CD4-positive, CD25-positive, alpha-beta regulatory T cell (primary cell): ENCODE measurements at regions not wholly inside any gene's neighbourhood (a gene's known extent, or its start where the extent isn't known, plus 50 kb on each side); places are given as distances from the start of the nearest gene placed in this dataset.

Experiments
- ATAC-seq, 2 donors: fragments of 150-1000 bp; cut with Tn5 transposase; one replicate each; pipeline ENCODE4 v1.10.0; 2021; ENCODE audit warnings: low read depth in 2 of 2, moderate number of reproducible peaks in 2 of 2, moderate library complexity in 1 of 2
- DNase-seq, 3 donors: peaks; one replicate each; pipeline versions ENCODE4 v3.0.0 to v3.0.0-alpha.2; 2012 to 2022; ENCODE audit warnings: mixed read lengths in 1 of 3
- H3K27ac ChIP-seq: one replicate; pipeline ENCODE4 v1.7.0; 2013; ENCODE audit warnings: mild to moderate bottlenecking, low read length; ENCODE audit not compliant: insufficient read depth, poor library complexity, severe bottlenecking
- H3K27me3 ChIP-seq: one replicate; pipeline ENCODE4 v1.7.0; 2013; ENCODE audit warnings: low read length; ENCODE audit not compliant: control insufficient read depth, insufficient read depth
- H3K36me3 ChIP-seq: one replicate; pipeline ENCODE4 v1.7.0; 2013; ENCODE audit warnings: mild to moderate bottlenecking, low read length, moderate library complexity; ENCODE audit not compliant: control insufficient read depth, insufficient read depth
- H3K4me1 ChIP-seq: 2 replicates; pipeline ENCODE4 v1.7.0; 2013; ENCODE audit warnings: mild to moderate bottlenecking, low read length; ENCODE audit not compliant: insufficient read depth, control insufficient read depth, poor library complexity, severe bottlenecking
- H3K4me3 ChIP-seq: one replicate; pipeline ENCODE4 v1.7.0; 2013; ENCODE audit warnings: low read depth, mild to moderate bottlenecking, low read length, moderate library complexity
- H3K9me3 ChIP-seq, 2 experiments: 1 replicate in 1 of 2; 2 replicates in 1 of 2; pipeline ENCODE4 v1.7.0; 2013; ENCODE audit warnings: low read length in 2 of 2, mild to moderate bottlenecking in 1 of 2, moderate library complexity in 1 of 2; ENCODE audit not compliant: control insufficient read depth in 2 of 2
- H3K27ac Mint-ChIP-seq, 3 donors: one replicate each; pipeline ENCODE4 v1.8.0; 2020 to 2022; ENCODE audit warnings: mild to moderate bottlenecking in 3 of 3, mixed read lengths in 3 of 3, moderate library complexity in 2 of 3
- H3K27me3 Mint-ChIP-seq: one replicate; pipeline ENCODE4 v1.8.0; 2022; ENCODE audit warnings: mild to moderate bottlenecking, mixed read lengths
- H3K36me3 Mint-ChIP-seq: one replicate; pipeline ENCODE4 v1.8.0; 2020; ENCODE audit warnings: mixed read lengths
- H3K4me1 Mint-ChIP-seq, 4 donors: one replicate each; pipeline ENCODE4 v1.8.0; 2020 to 2022; ENCODE audit warnings: mixed read lengths in 4 of 4, mild to moderate bottlenecking in 1 of 4
- H3K4me3 Mint-ChIP-seq, 4 donors: one replicate each; pipeline ENCODE4 v1.8.0; 2020 to 2022; ENCODE audit warnings: mild to moderate bottlenecking in 4 of 4, mixed read lengths in 4 of 4, moderate library complexity in 3 of 4
- H3K9me3 Mint-ChIP-seq, 7 donors: one replicate each; pipeline ENCODE4 v1.8.0; 2020 to 2022; ENCODE audit warnings: mixed read lengths in 7 of 7, mild to moderate bottlenecking in 3 of 7, moderate library complexity in 2 of 7

- Mint-ChIP-seq H3K4me1 (no peaks in the 10 kb centered on the region), H3K36me3 (no peaks in the 10 kb centered on the region)
- no peak for ATAC-seq
These were observed 745.5 kb upstream of the NRSN1 start for GRCh38 chr6:23380465-23380864.

GRCh38 chr6:23388086-23388783 lies 737.8 kb upstream of the NRSN1 start:
- no peaks in the 10 kb centered on the region for H3K27me3 Mint-ChIP-seq
- Histone ChIP-seq H3K4me3 (no peak overlapping the region), H3K27ac (no peak overlapping the region), H3K9me3 (no peaks in the 10 kb centered on the region), H3K27me3 (no peaks in the 10 kb centered on the region), H3K36me3 (no peaks in the 10 kb centered on the region), H3K4me1 (no peaks in the 10 kb centered on the region)
- H3K36me3 Mint-ChIP-seq = no peaks in the 10 kb centered on the region
- H3K4me1 Mint-ChIP-seq = no peaks in the 10 kb centered on the region
- H3K9me3 Mint-ChIP-seq = peaks cover 0 to 12% (median 2%) of the 10 kb centered on the region in 7 donors
- ATAC-seq (no peak), DNase-seq (no peak)
- H3K4me3 Mint-ChIP-seq = no peak overlapping the region
- no peak overlapping the region for H3K27ac Mint-ChIP-seq

More at GRCh38 chr6:23380465-23380864, 745.5 kb upstream of the NRSN1 start:
- H3K4me1 ChIP-seq = no peaks in the 10 kb centered on the region
- no peak overlapping the region for H3K27ac ChIP-seq
- Mint-ChIP-seq H3K27me3 (no peaks in the 10 kb centered on the region), H3K27ac (no peak overlapping the region), H3K9me3 (peaks cover 2 to 6% (median 3%) of the 10 kb centered on the region in 7 donors), H3K4me3 (no peak overlapping the region)
- no peaks in the 10 kb centered on the region for H3K27me3 ChIP-seq
- no peak overlapping the region for H3K4me3 ChIP-seq
- no peaks in the 10 kb centered on the region for H3K36me3 ChIP-seq
- H3K9me3 ChIP-seq = no peaks in the 10 kb centered on the region
- no peak for DNase-seq

- Histone ChIP-seq H3K27ac (no peak overlapping the region), H3K4me3 (no peak overlapping the region), H3K27me3 (no peaks in the 10 kb centered on the region), H3K36me3 (no peaks in the 10 kb centered on the region), H3K9me3 (no peaks in the 10 kb centered on the region), H3K4me1 (no peaks in the 10 kb centered on the region)
- H3K9me3 Mint-ChIP-seq = peaks cover 0 to 12% (median 2%) of the 10 kb centered on the region in 7 donors
- H3K4me3 Mint-ChIP-seq = no peak overlapping the region
- no peaks in the 10 kb centered on the region for H3K4me1 Mint-ChIP-seq
- ATAC-seq = no peak
- no peaks in the 10 kb centered on the region for H3K36me3 Mint-ChIP-seq
- H3K27ac Mint-ChIP-seq = no peak overlapping the region
- H3K27me3 Mint-ChIP-seq = no peaks in the 10 kb centered on the region
- no peak for DNase-seq
These were observed 736.6 kb upstream of the NRSN1 start for GRCh38 chr6:23389386-23389785.

- no peak overlapping the region for H3K27ac Mint-ChIP-seq
- no peak overlapping the region for H3K4me3 Mint-ChIP-seq
- Histone ChIP-seq H3K9me3 (no peaks in the 10 kb centered on the region), H3K4me1 (no peaks in the 10 kb centered on the region), H3K4me3 (no peak overlapping the region), H3K27me3 (no peaks in the 10 kb centered on the region), H3K27ac (no peak overlapping the region), H3K36me3 (no peaks in the 10 kb centered on the region)
- H3K9me3 Mint-ChIP-seq = peaks cover 0 to 12% (median 3%) of the 10 kb centered on the region in 7 donors
- no peaks in the 10 kb centered on the region for H3K27me3 Mint-ChIP-seq
- ATAC-seq = no peak
- H3K4me1 Mint-ChIP-seq = no peaks in the 10 kb centered on the region
- H3K36me3 Mint-ChIP-seq = no peaks in the 10 kb centered on the region
- no peak for DNase-seq
These were observed 735.8 kb upstream of the NRSN1 start for GRCh38 chr6:23390221-23390620.

- no peak overlapping the region for H3K27ac ChIP-seq
- no peaks in the 10 kb centered on the region for H3K36me3 ChIP-seq
- Mint-ChIP-seq H3K4me3 (no peak overlapping the region), H3K36me3 (no peaks in the 10 kb centered on the region), H3K27me3 (no peaks in the 10 kb centered on the region), H3K27ac (no peak overlapping the region), H3K9me3 (peaks cover 0 to 9% (median 2%) of the 10 kb centered on the region in 7 donors), H3K4me1 (no peaks in the 10 kb centered on the region)
- H3K4me1 ChIP-seq = no peaks in the 10 kb centered on the region
- H3K27me3 ChIP-seq = no peaks in the 10 kb centered on the region
- DNase-seq (no peak), ATAC-seq (no peak)
- H3K9me3 ChIP-seq = no peaks in the 10 kb centered on the region
- H3K4me3 ChIP-seq = no peak overlapping the region
These were observed 731.3 kb upstream of the NRSN1 start for GRCh38 chr6:23394681-23395080.

GRCh38 chr6:23395381-23395780 lies 730.6 kb upstream of the NRSN1 start:
- no peak overlapping the region for H3K27ac Mint-ChIP-seq
- H3K36me3 Mint-ChIP-seq = no peaks in the 10 kb centered on the region

GRCh38 chr6:23396949-23397348 lies 729.1 kb upstream of the NRSN1 start:
- Mint-ChIP-seq H3K4me3 (no peak overlapping the region), H3K9me3 (peaks cover 0 to 7% (median 1%) of the 10 kb centered on the region in 7 donors), H3K36me3 (no peaks in the 10 kb centered on the region)

More at GRCh38 chr6:23395381-23395780, 730.6 kb upstream of the NRSN1 start:
- Mint-ChIP-seq H3K4me3 (no peak overlapping the region), H3K4me1 (no peaks in the 10 kb centered on the region), H3K9me3 (peaks cover 0 to 5% (median 2%) of the 10 kb centered on the region in 7 donors), H3K27me3 (no peaks in the 10 kb centered on the region)
- Histone ChIP-seq H3K4me1 (no peaks in the 10 kb centered on the region), H3K36me3 (no peaks in the 10 kb centered on the region), H3K27me3 (no peaks in the 10 kb centered on the region), H3K27ac (no peak overlapping the region), H3K9me3 (no peaks in the 10 kb centered on the region), H3K4me3 (no peak overlapping the region)
- DNase-seq (no peak), ATAC-seq (no peak)

GRCh38 chr6:23403460-23403859 lies 722.6 kb upstream of the NRSN1 start:
- Histone ChIP-seq H3K9me3 (peaks cover 0 to 2% of the 10 kb centered on the region in 2 experiments), H3K4me1 (no peaks in the 10 kb centered on the region), H3K27me3 (no peaks in the 10 kb centered on the region), H3K27ac (no peak overlapping the region), H3K4me3 (no peak overlapping the region), H3K36me3 (no peaks in the 10 kb centered on the region)
- DNase-seq (no peak), ATAC-seq (no peak)
- Mint-ChIP-seq H3K27me3 (no peaks in the 10 kb centered on the region), H3K9me3 (peaks cover 0 to 12% (median 3%) of the 10 kb centered on the region in 7 donors), H3K4me1 (no peaks in the 10 kb centered on the region), H3K4me3 (no peak overlapping the region), H3K27ac (no peak overlapping the region), H3K36me3 (no peaks in the 10 kb centered on the region)

More at GRCh38 chr6:23396949-23397348, 729.1 kb upstream of the NRSN1 start:
- no peak for DNase-seq
- Histone ChIP-seq H3K36me3 (no peaks in the 10 kb centered on the region), H3K4me3 (no peak overlapping the region), H3K9me3 (no peaks in the 10 kb centered on the region), H3K4me1 (no peaks in the 10 kb centered on the region), H3K27ac (no peak overlapping the region), H3K27me3 (no peaks in the 10 kb centered on the region)
- no peak for ATAC-seq
- Mint-ChIP-seq H3K27me3 (no peaks in the 10 kb centered on the region), H3K4me1 (no peaks in the 10 kb centered on the region), H3K27ac (no peak overlapping the region)
